SW 1271 (cell line): ENCODE measurements at regions not wholly inside any gene's neighbourhood (a gene's known extent, or its start where the extent isn't known, plus 50 kb on each side); places are given as distances from the start of the nearest gene placed in this dataset.

Source experiments
- DNase-seq, 2 experiments: peaks; one replicate each; lab custom pipeline; 2025; lab: John Stamatoyannopoulos, UW

GRCh38 chr12:4134448-4135263, 138.9 kb upstream of the CCND2 start:
- no peak for DNase-seq

- DNase-seq, result no peak
Measured at GRCh38 chr12:4133636-4134447, 139.7 kb upstream of the CCND2 start.

- DNase-seq, result no peak
Measured at GRCh38 chr12:4133029-4133428, 140.5 kb upstream of the CCND2 start.

- DNase-seq, result no peak
Measured at GRCh38 chr12:4121506-4122020, 152.0 kb upstream of the CCND2 start.

- no peak for DNase-seq
Measured at GRCh38 chr12:4120316-4120917, 153.1 kb upstream of the CCND2 start.

- no peak for DNase-seq
Measured at GRCh38 chr12:4119157-4119761, 154.3 kb upstream of the CCND2 start.

- DNase-seq, result no peak
Measured at GRCh38 chr12:4118601-4119156, 154.9 kb upstream of the CCND2 start.

- DNase-seq, result no peak
Measured at GRCh38 chr12:4118017-4118510, 155.5 kb upstream of the CCND2 start.

GRCh38 chr12:4117386-4118016, 156.1 kb upstream of the CCND2 start:
- no peak for DNase-seq

GRCh38 chr12:4116251-4117111, 157.1 kb upstream of the CCND2 start:
- peak; percentile 58 to 91 for DNase-seq

GRCh38 chr12:4115570-4115969, 158.0 kb upstream of the CCND2 start:
- no peak for DNase-seq

- DNase-seq, result no peak
Measured at GRCh38 chr12:4114986-4115385, 158.6 kb upstream of the CCND2 start.

- peak in 1 of 2 experiments; percentile 29 for DNase-seq
Measured at GRCh38 chr12:4112734-4113325, 160.7 kb upstream of the CCND2 start.

GRCh38 chr12:4112290-4112689, 161.3 kb upstream of the CCND2 start:
- DNase-seq, result no peak

GRCh38 chr12:4111010-4111409, 162.6 kb upstream of the CCND2 start:
- DNase-seq, result no peak

GRCh38 chr12:4109826-4110225, 163.7 kb upstream of the CCND2 start:
- DNase-seq, result no peak

GRCh38 chr12:4108803-4109345, 164.7 kb upstream of the CCND2 start:
- DNase-seq, result peak in 1 of 2 experiments; percentile 48

- DNase-seq, result no peak
Measured at GRCh38 chr12:4107911-4108697, 165.5 kb upstream of the CCND2 start.
